LoVo (cell line): ENCODE measurements at regions not wholly inside any gene's neighbourhood (a gene's known extent, or its start where the extent isn't known, plus 50 kb on each side); places are given as distances from the start of the nearest gene placed in this dataset.
"Not testable (repeated sequence)": the region's sequence is repeated elsewhere in the genome, so short reads cannot be mapped to it uniquely, and the experiment has no call there.

Source experiments
- DNase-seq: peaks from one replicate; pipeline ENCODE4 v3.0.0-alpha.2; 2016; ENCODE audit warnings: low spot score

- no peak for DNase-seq
These were observed 619.7 kb downstream of the EPM2A start for GRCh38 chr6:145115638-145116037.

- no peak for DNase-seq
These were observed 618.6 kb downstream of the EPM2A start for GRCh38 chr6:145116591-145117178.

GRCh38 chr6:145118224-145118623 is 617.1 kb downstream of the EPM2A start:
- DNase-seq, result no peak

- no peak for DNase-seq
These were observed 616.2 kb downstream of the EPM2A start for GRCh38 chr6:145119081-145119480.

GRCh38 chr6:145132709-145133108 is 602.6 kb downstream of the EPM2A start:
- no peak for DNase-seq

GRCh38 chr6:145135702-145136101 is 599.6 kb downstream of the EPM2A start:
- DNase-seq, result no peak

GRCh38 chr6:145137425-145137824 is 597.9 kb downstream of the EPM2A start:
- DNase-seq, result no peak

- DNase-seq, result no peak
These were observed 596.7 kb downstream of the EPM2A start for GRCh38 chr6:145138469-145139139.

- DNase-seq, result no peak
These were observed 596.0 kb downstream of the EPM2A start for GRCh38 chr6:145139140-145139850.

GRCh38 chr6:145139895-145140294 is 595.4 kb downstream of the EPM2A start:
- no peak for DNase-seq

GRCh38 chr6:145141572-145141971 is 593.7 kb downstream of the EPM2A start:
- no peak for DNase-seq

GRCh38 chr6:145142958-145143357 is 592.4 kb downstream of the EPM2A start:
- no peak for DNase-seq

- no peak for DNase-seq
These were observed 591.9 kb downstream of the EPM2A start for GRCh38 chr6:145143379-145143778.

- DNase-seq, result no peak
These were observed 587.8 kb downstream of the EPM2A start for GRCh38 chr6:145147559-145147958.

GRCh38 chr6:145147981-145148749 is 587.2 kb downstream of the EPM2A start:
- peak; percentile 64 for DNase-seq

- DNase-seq, result no peak
These were observed 586.5 kb downstream of the EPM2A start for GRCh38 chr6:145148776-145149175.

- DNase-seq, result no peak
These were observed 583.7 kb downstream of the EPM2A start for GRCh38 chr6:145151624-145152023.

GRCh38 chr6:145153495-145153894 is 581.8 kb downstream of the EPM2A start:
- DNase-seq, result no peak

GRCh38 chr6:145155411-145155810 is 579.9 kb downstream of the EPM2A start:
- DNase-seq, result no peak

GRCh38 chr6:145155873-145156782 is 579.2 kb downstream of the EPM2A start:
- DNase-seq, result no peak

- not testable (repeated sequence) for DNase-seq
These were observed 576.7 kb downstream of the EPM2A start for GRCh38 chr6:145158636-145159035.

- no peak for DNase-seq
These were observed 575.4 kb downstream of the EPM2A start for GRCh38 chr6:145159921-145160320.
